WTC11 (cell line): ENCODE measurements at regions not wholly inside any gene's neighbourhood (a gene's known extent, or its start where the extent isn't known, plus 50 kb on each side); places are given as distances from the start of the nearest gene placed in this dataset.
A peak's percentile ranks its signal among the peaks of the same experiment; 100 is the strongest.

Experiments used
- ATAC-seq: fragments of 200-7000 bp; cut with Tn5 transposase; 2 replicates; pipeline ENCODE4 v1.10.0; 2021; ENCODE audit warnings: mild to moderate bottlenecking, moderate library complexity
- CTCF ChIA-PET: fragments of 300-600 bp; sonication (Branson Sonifier 250); formaldehyde crosslinking; loops from one replicate; lab custom pipeline; 2021; ENCODE audit warnings: antibody characterized with exemption; lab: Charles Lee
- POLR2A ChIA-PET: fragments of 350-600 bp; sonication (Branson Sonifier 250); formaldehyde crosslinking; loops from one replicate; lab custom pipeline; 2021; ENCODE audit warnings: antibody characterized with exemption; lab: Charles Lee
- DNase-seq: peaks from one replicate; pipeline ENCODE4 v3.0.0; 2021; ENCODE audit warnings: low spot score
- H3K27ac Mint-ChIP-seq: 2 replicates; pipeline ENCODE4 v1.8.0; 2021; ENCODE audit warnings: mixed read lengths
- H3K27me3 Mint-ChIP-seq: 2 replicates; pipeline ENCODE4 v1.8.0; 2021; ENCODE audit warnings: low read depth, mild to moderate bottlenecking, moderate library complexity, mixed read lengths
- H3K36me3 Mint-ChIP-seq: 2 replicates; pipeline ENCODE4 v1.8.0; 2021; ENCODE audit warnings: mixed read lengths
- H3K4me1 Mint-ChIP-seq: 2 replicates; pipeline ENCODE4 v1.8.0; 2022; ENCODE audit warnings: mixed read lengths
- H3K4me3 Mint-ChIP-seq: 2 replicates; pipeline ENCODE4 v1.8.0; 2021; ENCODE audit warnings: mild to moderate bottlenecking, moderate library complexity, mixed read lengths
- H3K9me3 Mint-ChIP-seq: 2 replicates; pipeline ENCODE4 v1.8.0; 2021; ENCODE audit warnings: mixed read lengths
- EMX1 ChIP-seq: fragments of 250-450 bp; sonication (Bioruptor Pico); IDR thresholded peaks from 2 replicates; pipeline ENCODE4 v1.8.0; 2021; ENCODE audit warnings: mild to moderate bottlenecking
- ETV6 ChIP-seq: sonication (generic); formaldehyde crosslinking; IDR thresholded peaks from 2 replicates; pipeline ENCODE4 v1.8.1; 2022; ENCODE audit warnings: mild to moderate bottlenecking, missing genetic modification reagents
- FOXP1 ChIP-seq: sonication (generic); formaldehyde crosslinking; IDR thresholded peaks from 2 replicates; pipeline ENCODE4 v1.8.0; 2022; ENCODE audit warnings: missing genetic modification reagents, mild to moderate bottlenecking, moderate library complexity, borderline replicate concordance
- GABPB1 ChIP-seq: sonication (generic); formaldehyde crosslinking; IDR thresholded peaks from 2 replicates; pipeline ENCODE4 v1.8.1; 2023; ENCODE audit warnings: mild to moderate bottlenecking, missing genetic modification reagents
- GTF2I ChIP-seq: fragments of 250-450 bp; sonication (Bioruptor Pico); conservative IDR thresholded peaks from 2 replicates; pipeline ENCODE4 v1.4.0; 2021; ENCODE audit warnings: mild to moderate bottlenecking
- HMGA2 ChIP-seq: fragments of 250-450 bp; sonication (Bioruptor Pico); IDR thresholded peaks from 2 replicates; pipeline ENCODE4 v1.4.0; 2021; ENCODE audit warnings: mild to moderate bottlenecking, moderate library complexity
- NR3C1 ChIP-seq: sonication (generic); formaldehyde crosslinking; conservative IDR thresholded peaks from 2 replicates; pipeline ENCODE4 v1.8.1; 2023; ENCODE audit warnings: low read depth, mild to moderate bottlenecking, missing genetic modification reagents
- PRRX2 ChIP-seq: fragments of 250-450 bp; sonication (Bioruptor Pico); IDR thresholded peaks from 2 replicates; pipeline ENCODE4 v1.8.0; 2021; ENCODE audit warnings: mild to moderate bottlenecking
- SMAD4 ChIP-seq: sonication (generic); formaldehyde crosslinking; IDR thresholded peaks from 2 replicates; pipeline ENCODE4 v1.8.0; 2022; ENCODE audit warnings: mild to moderate bottlenecking, missing genetic modification reagents
- SOX15 ChIP-seq: fragments of 250-450 bp; sonication (Bioruptor Pico); IDR thresholded peaks from 2 replicates; pipeline ENCODE4 v1.9.0; 2021; ENCODE audit warnings: mild to moderate bottlenecking
- SP1 ChIP-seq: sonication (generic); formaldehyde crosslinking; conservative IDR thresholded peaks from 2 replicates; pipeline ENCODE4 v1.8.1; 2022; ENCODE audit warnings: missing genetic modification reagents
- TCF7 ChIP-seq: sonication (generic); formaldehyde crosslinking; IDR thresholded peaks from 2 replicates; pipeline ENCODE4 v1.8.0; 2022; ENCODE audit warnings: mild to moderate bottlenecking, low read depth, missing genetic modification reagents, moderate library complexity
- TEAD4 ChIP-seq: sonication (generic); formaldehyde crosslinking; IDR thresholded peaks from 2 replicates; pipeline ENCODE4 v1.8.0; 2022; ENCODE audit warnings: mild to moderate bottlenecking, missing genetic modification reagents
- ZNF423 ChIP-seq: fragments of 250-450 bp; sonication (Bioruptor Pico); IDR thresholded peaks from 2 replicates; pipeline ENCODE4 v2.1.2; 2022; ENCODE audit warnings: mild to moderate bottlenecking, moderate library complexity
- TF ChIP-seq, protein P1 (sequence below): sonication (generic); formaldehyde crosslinking; IDR thresholded peaks from 2 replicates; pipeline ENCODE4 v1.8.1; 2023; ENCODE audit warnings: mild to moderate bottlenecking, moderate library complexity, missing genetic modification reagents
- TF ChIP-seq, protein P2 (sequence below): fragments of 250-450 bp; sonication (Bioruptor Pico); conservative IDR thresholded peaks from 2 replicates; pipeline ENCODE4 v1.9.0; 2021; ENCODE audit warnings: mild to moderate bottlenecking
- TF ChIP-seq, protein P3 (sequence below): sonication (generic); formaldehyde crosslinking; IDR thresholded peaks from 2 replicates; pipeline ENCODE4 v1.8.1; 2022; ENCODE audit warnings: low read depth, mild to moderate bottlenecking, moderate library complexity, missing genetic modification reagents, borderline replicate concordance
- TF ChIP-seq, protein P4 (sequence below): sonication (generic); formaldehyde crosslinking; conservative IDR thresholded peaks from 2 replicates; pipeline ENCODE4 v1.8.1; 2022; ENCODE audit warnings: mild to moderate bottlenecking, missing genetic modification reagents
- TF ChIP-seq, protein P5 (sequence below): sonication (generic); formaldehyde crosslinking; IDR thresholded peaks from 2 replicates; pipeline ENCODE4 v1.8.0; 2022; ENCODE audit warnings: missing genetic modification reagents

- TF ChIP-seq, protein P1, sequence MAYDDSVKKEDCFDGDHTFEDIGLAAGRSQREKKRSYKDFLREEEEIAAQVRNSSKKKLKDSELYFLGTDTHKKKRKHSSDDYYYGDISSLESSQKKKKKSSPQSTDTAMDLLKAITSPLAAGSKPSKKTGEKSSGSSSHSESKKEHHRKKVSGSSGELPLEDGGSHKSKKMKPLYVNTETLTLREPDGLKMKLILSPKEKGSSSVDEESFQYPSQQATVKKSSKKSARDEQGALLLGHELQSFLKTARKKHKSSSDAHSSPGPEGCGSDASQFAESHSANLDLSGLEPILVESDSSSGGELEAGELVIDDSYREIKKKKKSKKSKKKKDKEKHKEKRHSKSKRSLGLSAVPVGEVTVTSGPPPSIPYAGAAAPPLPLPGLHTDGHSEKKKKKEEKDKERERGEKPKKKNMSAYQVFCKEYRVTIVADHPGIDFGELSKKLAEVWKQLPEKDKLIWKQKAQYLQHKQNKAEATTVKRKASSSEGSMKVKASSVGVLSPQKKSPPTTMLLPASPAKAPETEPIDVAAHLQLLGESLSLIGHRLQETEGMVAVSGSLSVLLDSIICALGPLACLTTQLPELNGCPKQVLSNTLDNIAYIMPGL = no peak
Measured at GRCh38 chr13:48857576-48857975, 118.1 kb upstream of the FNDC3A start (continued).

GRCh38 chr13:48858122-48858902, 117.4 kb upstream of the FNDC3A start:
- CTCF ChIA-PET = interaction anchor here (1.3 kb wide), 1 partner anchor 33 kb away, joined by 3 read pairs; no protein-coding TSS in a partner anchor

DNA sequence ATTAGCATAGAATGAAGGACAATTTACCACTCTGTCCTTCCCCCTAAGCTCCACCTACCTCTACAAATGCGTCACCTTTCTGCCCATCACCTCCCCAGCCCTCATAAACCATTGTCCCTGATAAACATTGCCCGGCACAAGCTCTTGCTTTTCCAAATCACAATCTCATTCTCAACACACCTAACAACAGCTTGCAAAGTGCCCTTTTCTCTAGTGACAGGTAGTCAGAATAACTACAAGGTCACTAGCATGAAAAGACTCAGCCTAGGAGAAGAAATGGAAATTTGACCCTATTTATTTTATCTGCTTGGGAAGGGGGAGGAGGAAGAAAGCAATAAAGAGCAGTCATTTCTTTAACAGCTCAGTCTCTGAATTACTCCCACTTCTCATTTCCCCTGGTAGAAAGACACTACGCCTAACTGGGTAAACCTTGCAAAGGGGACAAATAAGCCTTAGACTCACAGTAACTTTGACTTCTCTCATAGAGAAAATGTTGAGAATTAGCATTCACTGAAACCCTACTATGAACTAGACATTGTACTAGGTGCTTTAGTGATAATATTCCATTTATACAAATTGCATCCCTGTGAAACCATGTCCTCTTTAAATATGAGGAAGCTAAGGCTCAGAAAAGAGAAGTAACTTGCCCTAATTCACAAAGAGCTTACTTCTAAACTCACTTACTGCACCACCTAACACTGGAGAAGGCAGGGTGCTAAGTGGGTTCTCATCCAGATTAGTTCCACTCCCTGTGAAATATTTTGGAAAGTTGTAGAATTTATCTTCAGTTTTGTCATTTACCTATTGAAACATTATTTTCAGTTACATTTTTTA, 116.2 kb upstream of the FNDC3A start:
- no peaks in the 10 kb centered on the region for H3K9me3 Mint-ChIP-seq
- ChIA-PET POLR2A (no interaction called here), CTCF (interaction anchor here (1.3 to 1.9 kb wide), 2 partner anchors 17 to 34 kb away, joined by 3 to 7 read pairs; no protein-coding TSS in a partner anchor)
- DNase-seq (no peak), ATAC-seq (peak; percentile 90)
- peak overlapping the region; percentile 48; the same call in 1 of the 2 replicates for H3K27ac Mint-ChIP-seq
- peak overlapping the region; percentile 14; the same call in 1 of the 2 replicates for H3K4me3 Mint-ChIP-seq
- H3K36me3 Mint-ChIP-seq = no peaks in the 10 kb centered on the region
- H3K4me1 Mint-ChIP-seq = peaks cover 35% of the 10 kb centered on the region
- H3K27me3 Mint-ChIP-seq = peaks cover 18% of the 10 kb centered on the region
- TF ChIP-seq SOX15 (CRISPR knock-in tag) (no peak), ETV6 (CRISPR knock-in tag) (no peak), SMAD4 (CRISPR knock-in tag) (no peak), TCF7 (CRISPR knock-in tag) (no peak), TEAD4 (no peak), GTF2I (CRISPR knock-in tag) (no peak), PRRX2 (no peak), FOXP1 (CRISPR knock-in tag) (no peak), HMGA2 (CRISPR knock-in tag) (no peak), ZNF423 (no peak)
- TF ChIP-seq, protein P1 = no peak
- TF ChIP-seq, protein P2, sequence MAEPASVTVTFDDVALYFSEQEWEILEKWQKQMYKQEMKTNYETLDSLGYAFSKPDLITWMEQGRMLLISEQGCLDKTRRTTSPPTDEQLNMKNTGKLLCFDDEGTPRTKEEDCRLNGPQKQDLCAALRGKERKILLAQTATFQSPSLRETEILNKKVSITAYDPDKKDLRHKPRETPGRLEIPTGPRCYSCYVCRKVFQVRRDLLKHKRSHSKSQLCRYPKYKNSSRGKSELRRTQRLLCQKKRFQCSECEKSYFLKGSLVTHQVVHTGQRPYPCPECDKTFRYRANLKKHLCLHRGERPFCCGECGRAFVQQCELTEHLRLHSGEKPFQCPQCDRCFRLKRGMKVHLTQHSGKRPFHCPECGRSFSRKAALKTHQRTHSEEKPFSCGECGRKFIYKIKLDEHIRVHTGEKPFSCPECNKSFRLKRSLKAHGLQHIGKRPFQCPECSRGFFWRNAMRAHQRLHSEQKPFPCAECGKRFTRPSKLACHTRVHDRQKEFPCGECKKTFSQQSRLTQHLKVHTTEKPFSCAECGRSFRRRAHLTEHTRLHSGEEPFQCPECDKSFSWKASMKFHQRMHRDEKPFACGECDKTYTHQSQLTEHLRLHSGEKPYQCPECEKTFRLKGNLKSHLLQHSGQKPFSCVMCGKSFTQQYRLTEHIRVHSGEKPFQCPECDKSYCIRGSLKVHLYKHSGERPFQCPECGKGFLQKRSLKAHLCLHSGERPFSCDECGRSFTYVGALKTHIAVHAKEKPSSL (CRISPR knock-in tag) = no peak
- TF ChIP-seq, protein P3, sequence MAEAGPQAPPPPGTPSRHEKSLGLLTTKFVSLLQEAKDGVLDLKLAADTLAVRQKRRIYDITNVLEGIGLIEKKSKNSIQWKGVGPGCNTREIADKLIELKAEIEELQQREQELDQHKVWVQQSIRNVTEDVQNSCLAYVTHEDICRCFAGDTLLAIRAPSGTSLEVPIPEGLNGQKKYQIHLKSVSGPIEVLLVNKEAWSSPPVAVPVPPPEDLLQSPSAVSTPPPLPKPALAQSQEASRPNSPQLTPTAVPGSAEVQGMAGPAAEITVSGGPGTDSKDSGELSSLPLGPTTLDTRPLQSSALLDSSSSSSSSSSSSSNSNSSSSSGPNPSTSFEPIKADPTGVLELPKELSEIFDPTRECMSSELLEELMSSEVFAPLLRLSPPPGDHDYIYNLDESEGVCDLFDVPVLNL (CRISPR knock-in tag) = no peak

More at GRCh38 chr13:48858122-48858902, 117.4 kb upstream of the FNDC3A start:
- ATAC-seq (no peak), DNase-seq (no peak)
- H3K27me3 Mint-ChIP-seq = peaks cover 26% of the 10 kb centered on the region
- H3K36me3 Mint-ChIP-seq = no peaks in the 10 kb centered on the region
- H3K27ac Mint-ChIP-seq = no peak overlapping the region
- H3K4me1 Mint-ChIP-seq = peaks cover 35% of the 10 kb centered on the region
- no peaks in the 10 kb centered on the region for H3K9me3 Mint-ChIP-seq
- POLR2A ChIA-PET = no interaction called here
- no peak overlapping the region for H3K4me3 Mint-ChIP-seq
- no peak for TF ChIP-seq GABPB1 (CRISPR knock-in tag)
- no peak for TF ChIP-seq FOXP1 (CRISPR knock-in tag)
- TF ChIP-seq EMX1 (CRISPR knock-in tag) = no peak
- TF ChIP-seq, protein P4, sequence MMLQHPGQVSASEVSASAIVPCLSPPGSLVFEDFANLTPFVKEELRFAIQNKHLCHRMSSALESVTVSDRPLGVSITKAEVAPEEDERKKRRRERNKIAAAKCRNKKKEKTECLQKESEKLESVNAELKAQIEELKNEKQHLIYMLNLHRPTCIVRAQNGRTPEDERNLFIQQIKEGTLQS (CRISPR knock-in tag) = no peak
- no peak for TF ChIP-seq SP1
- TF ChIP-seq HMGA2 (CRISPR knock-in tag) = no peak
- TF ChIP-seq, protein P5, sequence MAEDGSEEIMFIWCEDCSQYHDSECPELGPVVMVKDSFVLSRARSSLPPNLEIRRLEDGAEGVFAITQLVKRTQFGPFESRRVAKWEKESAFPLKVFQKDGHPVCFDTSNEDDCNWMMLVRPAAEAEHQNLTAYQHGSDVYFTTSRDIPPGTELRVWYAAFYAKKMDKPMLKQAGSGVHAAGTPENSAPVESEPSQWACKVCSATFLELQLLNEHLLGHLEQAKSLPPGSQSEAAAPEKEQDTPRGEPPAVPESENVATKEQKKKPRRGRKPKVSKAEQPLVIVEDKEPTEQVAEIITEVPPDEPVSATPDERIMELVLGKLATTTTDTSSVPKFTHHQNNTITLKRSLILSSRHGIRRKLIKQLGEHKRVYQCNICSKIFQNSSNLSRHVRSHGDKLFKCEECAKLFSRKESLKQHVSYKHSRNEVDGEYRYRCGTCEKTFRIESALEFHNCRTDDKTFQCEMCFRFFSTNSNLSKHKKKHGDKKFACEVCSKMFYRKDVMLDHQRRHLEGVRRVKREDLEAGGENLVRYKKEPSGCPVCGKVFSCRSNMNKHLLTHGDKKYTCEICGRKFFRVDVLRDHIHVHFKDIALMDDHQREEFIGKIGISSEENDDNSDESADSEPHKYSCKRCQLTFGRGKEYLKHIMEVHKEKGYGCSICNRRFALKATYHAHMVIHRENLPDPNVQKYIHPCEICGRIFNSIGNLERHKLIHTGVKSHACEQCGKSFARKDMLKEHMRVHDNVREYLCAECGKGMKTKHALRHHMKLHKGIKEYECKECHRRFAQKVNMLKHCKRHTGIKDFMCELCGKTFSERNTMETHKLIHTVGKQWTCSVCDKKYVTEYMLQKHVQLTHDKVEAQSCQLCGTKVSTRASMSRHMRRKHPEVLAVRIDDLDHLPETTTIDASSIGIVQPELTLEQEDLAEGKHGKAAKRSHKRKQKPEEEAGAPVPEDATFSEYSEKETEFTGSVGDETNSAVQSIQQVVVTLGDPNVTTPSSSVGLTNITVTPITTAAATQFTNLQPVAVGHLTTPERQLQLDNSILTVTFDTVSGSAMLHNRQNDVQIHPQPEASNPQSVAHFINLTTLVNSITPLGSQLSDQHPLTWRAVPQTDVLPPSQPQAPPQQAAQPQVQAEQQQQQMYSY (CRISPR knock-in tag) = no peak
- TF ChIP-seq NR3C1 (CRISPR knock-in tag) = no peak
